MCF 10A (cell line): ENCODE measurements at regions not wholly inside any gene's neighbourhood (a gene's known extent, or its start where the extent isn't known, plus 50 kb on each side); places are given as distances from the start of the nearest gene placed in this dataset.
A peak's percentile ranks its signal among the peaks of the same experiment; 100 is the strongest.
"Not testable (repeated sequence)": the region's sequence is repeated elsewhere in the genome, so short reads cannot be mapped to it uniquely, and the experiment has no call there.

Experiments
- BruUV-seq: library from RNA; stranded (reverse); fragments of 400-500 nt; replicated peaks from 2 replicates; lab custom pipeline; 2021; lab: Mats Ljungman, UMichigan
- CTCF ChIA-PET: fragments of 300-600 bp; sonication (Branson Sonifier 250); formaldehyde crosslinking; extraction: SDS; loops from one replicate; lab custom pipeline; 2021; ENCODE audit warnings: antibody characterized with exemption, inconsistent platforms; lab: Yijun Ruan, JAX
- POLR2A ChIA-PET: fragments of 300-600, 350-650 bp; sonication (Branson Sonifier 250); formaldehyde crosslinking; extraction: SDS; loops from one replicate; lab custom pipeline; 2020; ENCODE audit warnings: antibody characterized with exemption, inconsistent platforms; lab: Yijun Ruan, JAX
- DNase-seq: peaks from one replicate; pipeline ENCODE4 v3.0.0-alpha.2; 2018; ENCODE audit not compliant: unreplicated experiment
- H3K27ac Mint-ChIP-seq: one replicate; pipeline ENCODE4 v1.8.0; 2022; ENCODE audit warnings: mild to moderate bottlenecking, low read depth, mixed read lengths; ENCODE audit not compliant: unreplicated experiment
- H3K27me3 Mint-ChIP-seq: one replicate; pipeline ENCODE4 v1.8.0; 2022; ENCODE audit warnings: mixed read lengths; ENCODE audit not compliant: insufficient read depth, unreplicated experiment
- H3K36me3 Mint-ChIP-seq: one replicate; pipeline ENCODE4 v1.8.0; 2022; ENCODE audit warnings: mild to moderate bottlenecking, moderate library complexity, mixed read lengths; ENCODE audit not compliant: insufficient read depth, unreplicated experiment
- H3K4me1 Mint-ChIP-seq: one replicate; pipeline ENCODE4 v1.8.0; 2022; ENCODE audit warnings: mixed read lengths; ENCODE audit not compliant: insufficient read depth, unreplicated experiment
- H3K4me3 Mint-ChIP-seq: one replicate; pipeline ENCODE4 v1.8.0; 2022; ENCODE audit warnings: mild to moderate bottlenecking, moderate library complexity, mixed read lengths; ENCODE audit not compliant: unreplicated experiment
- H3K9me3 Mint-ChIP-seq: one replicate; pipeline ENCODE4 v1.8.0; 2022; ENCODE audit warnings: mixed read lengths; ENCODE audit not compliant: unreplicated experiment
- CTCF ChIP-seq: fragments of 200-600 bp; IDR thresholded peaks from one replicate; pipeline ENCODE4 v1.8.0; 2022; ENCODE audit warnings: antibody characterized with exemption, mild to moderate bottlenecking; ENCODE audit not compliant: unreplicated experiment
- intact Hi-C: fragments of 100-400 bp; cut with micrococcal nuclease; formaldehyde crosslinking; loops from 2 replicates; pipeline ENCODE4 v1.14.1; 2022

DNA sequence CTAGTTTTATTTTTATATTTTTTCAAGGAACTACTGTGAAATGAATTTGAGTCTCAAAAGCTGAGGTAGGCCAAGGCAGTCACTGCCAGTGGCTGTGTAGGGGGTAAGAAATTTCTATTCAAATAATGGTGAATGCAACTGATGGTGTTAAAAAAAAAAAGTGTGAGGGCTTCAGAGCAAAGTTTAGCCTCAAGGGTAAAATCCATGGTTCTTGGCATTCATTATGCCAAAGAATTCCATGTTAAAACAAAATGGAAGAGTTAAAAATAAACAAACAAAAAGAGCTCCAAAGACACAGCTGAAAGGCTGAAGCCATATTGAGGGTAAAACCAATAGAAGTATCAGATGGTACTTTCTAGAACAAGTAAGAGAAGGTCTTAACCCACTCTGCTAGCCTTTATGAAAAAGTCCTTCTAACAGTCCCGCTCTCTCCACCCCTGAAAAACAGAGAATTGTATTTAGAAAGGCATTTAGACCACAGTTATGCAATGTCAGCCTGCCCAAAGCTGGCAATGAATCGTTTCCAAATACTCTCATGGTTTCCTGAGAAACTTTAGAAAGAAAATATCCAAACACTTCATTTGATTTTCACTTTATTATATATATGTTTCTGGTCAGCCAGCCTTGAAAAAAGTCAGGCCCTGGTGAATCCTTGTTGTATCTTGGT is 158.4 kb upstream of the GMNC start:
- no peak for TF ChIP-seq CTCF
- intact Hi-C loops = no loop called here
- no peaks in the 10 kb centered on the region for H3K4me1 Mint-ChIP-seq
- CTCF ChIA-PET = interaction anchor here (0.6 to 1.6 kb wide), 5 partner anchors 137 to 1409 kb away, joined by 3 to 9 read pairs (median 4); no protein-coding TSS in a partner anchor
- POLR2A ChIA-PET = no interaction called here
- H3K4me3 Mint-ChIP-seq = no peak overlapping the region
- no peak overlapping the region for H3K27ac Mint-ChIP-seq
- H3K36me3 Mint-ChIP-seq = no peaks in the 10 kb centered on the region
- no TSS peak for BruUV-seq
- no peaks in the 10 kb centered on the region for H3K27me3 Mint-ChIP-seq
- DNase-seq = peak; percentile 8
- no peaks in the 10 kb centered on the region for H3K9me3 Mint-ChIP-seq

GRCh38 chr3:191019855-191020254 is 157.4 kb upstream of the GMNC start:
- Mint-ChIP-seq H3K27ac (no peak overlapping the region), H3K36me3 (no peaks in the 10 kb centered on the region), H3K27me3 (no peaks in the 10 kb centered on the region), H3K9me3 (no peaks in the 10 kb centered on the region), H3K4me3 (no peak overlapping the region), H3K4me1 (no peaks in the 10 kb centered on the region)
- ChIA-PET POLR2A (no interaction called here), CTCF (interaction anchor here (0.7 kb wide), 1 partner anchor 1408 kb away, joined by 3 read pairs; no protein-coding TSS in a partner anchor)
- no TSS peak for BruUV-seq
- DNase-seq = no peak
- intact Hi-C loops = no loop called here
- TF ChIP-seq CTCF = no peak

- H3K36me3 Mint-ChIP-seq, H3K9me3 Mint-ChIP-seq, H3K4me1 Mint-ChIP-seq, H3K27me3 Mint-ChIP-seq, intact Hi-C loops, BruUV-seq, H3K4me3 Mint-ChIP-seq, POLR2A ChIA-PET, H3K27ac Mint-ChIP-seq, DNase-seq: not testable (repeated sequence)
- CTCF ChIA-PET = interaction anchor here (0.9 to 1.4 kb wide), 2 partner anchors 10 to 132 kb away, joined by 4 to 5 read pairs; no protein-coding TSS in a partner anchor
Measured at GRCh38 chr3:191015960-191016359, 153.5 kb upstream of the GMNC start.

DNA sequence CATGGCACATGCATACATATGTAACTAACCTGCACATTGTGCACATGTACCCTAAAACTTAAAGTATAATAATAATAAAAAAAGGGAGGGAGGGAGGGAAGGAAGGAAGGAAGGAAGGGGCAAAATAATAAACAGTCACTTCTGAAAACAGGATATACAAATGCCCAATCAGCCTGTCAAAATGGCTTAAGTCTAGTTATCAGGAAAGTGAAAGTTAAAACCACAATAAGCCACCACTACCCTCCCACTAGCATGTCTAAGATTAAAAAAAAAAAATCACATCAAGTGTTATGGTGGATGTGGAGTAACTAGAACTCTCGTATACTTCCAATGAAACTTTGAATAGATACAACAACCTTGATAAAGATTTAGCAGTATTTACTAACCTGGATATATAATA is 145.6 kb upstream of the GMNC start:
- Mint-ChIP-seq H3K9me3 (peaks cover 8% of the 10 kb centered on the region), H3K4me3 (no peak overlapping the region), H3K27ac (no peak overlapping the region), H3K27me3 (no peaks in the 10 kb centered on the region), H3K36me3 (no peaks in the 10 kb centered on the region), H3K4me1 (no peaks in the 10 kb centered on the region)
- ChIA-PET POLR2A (no interaction called here), CTCF (no interaction called here)
- BruUV-seq = no TSS peak
- TF ChIP-seq CTCF = no peak
- intact Hi-C loops = no loop called here
- no peak for DNase-seq
